Activated CD4-positive, alpha-beta T cell treated with anti-CD3 and anti-CD28 coated beads, Interleukin-2, amount 50 U/mL, for 24 hours (primary cell): ENCODE measurements at regions not wholly inside any gene's neighbourhood (a gene's known extent, or its start where the extent isn't known, plus 50 kb on each side); places are given as distances from the start of the nearest gene placed in this dataset.
"Not testable (repeated sequence)": the region's sequence is repeated elsewhere in the genome, so short reads cannot be mapped to it uniquely, and the experiment has no call there.

ENCODE experiments used
- DNase-seq, 2 donors: peaks; one replicate each; pipeline ENCODE4 v3.0.0-alpha.2; 2020; ENCODE audit warnings: low read depth in 1 of 2, low spot score in 1 of 2

GRCh38 chr2:193843675-193844074 is 1648.9 kb upstream of the TMEFF2 start:
- DNase-seq = no peak

- DNase-seq = no peak
Measured at GRCh38 chr2:193841384-193842150, 1646.8 kb upstream of the TMEFF2 start.

GRCh38 chr2:193837111-193837738 is 1642.5 kb upstream of the TMEFF2 start:
- no peak for DNase-seq

GRCh38 chr2:193836424-193837006 is 1641.8 kb upstream of the TMEFF2 start:
- DNase-seq = not testable (repeated sequence)

DNA sequence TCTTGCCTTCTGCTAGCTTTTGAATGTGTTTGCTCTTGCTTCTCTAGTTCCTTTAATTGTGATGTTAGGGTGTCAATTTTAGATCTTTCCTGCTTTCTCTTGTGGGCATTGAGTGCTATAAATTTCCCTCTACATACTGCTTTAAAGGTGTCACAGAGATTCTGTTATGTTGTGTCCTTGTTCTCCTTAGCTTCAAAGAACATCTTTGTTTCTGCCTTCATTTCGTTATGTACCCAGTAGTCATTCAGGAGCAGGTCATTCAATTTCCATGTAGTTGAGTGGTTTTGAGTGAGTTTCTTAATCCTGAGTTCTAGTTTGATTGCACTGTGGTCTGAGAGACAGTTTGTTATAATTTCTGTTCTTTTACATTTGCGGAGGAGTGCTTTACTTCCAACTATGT is 1639.2 kb upstream of the TMEFF2 start:
- not testable (repeated sequence) for DNase-seq

DNA sequence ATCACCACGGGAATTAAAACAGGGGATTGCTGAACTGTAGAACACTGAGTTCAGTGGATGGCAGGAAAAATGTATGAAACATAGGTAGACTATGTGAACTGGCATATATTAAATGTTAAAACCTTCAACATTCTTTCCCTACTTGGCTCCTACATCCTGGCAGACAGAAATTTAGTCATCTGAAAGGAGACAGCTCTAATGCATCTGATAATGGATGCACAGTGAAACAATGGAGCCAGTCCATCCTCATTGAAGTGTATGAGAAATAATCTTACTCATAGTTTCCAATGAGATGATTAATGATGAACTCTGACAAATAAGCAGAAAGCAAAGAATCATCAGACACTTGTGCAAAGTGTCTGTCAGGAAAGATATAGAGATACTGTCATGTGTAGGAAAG is 1629.7 kb upstream of the TMEFF2 start:
- DNase-seq = no peak

DNA sequence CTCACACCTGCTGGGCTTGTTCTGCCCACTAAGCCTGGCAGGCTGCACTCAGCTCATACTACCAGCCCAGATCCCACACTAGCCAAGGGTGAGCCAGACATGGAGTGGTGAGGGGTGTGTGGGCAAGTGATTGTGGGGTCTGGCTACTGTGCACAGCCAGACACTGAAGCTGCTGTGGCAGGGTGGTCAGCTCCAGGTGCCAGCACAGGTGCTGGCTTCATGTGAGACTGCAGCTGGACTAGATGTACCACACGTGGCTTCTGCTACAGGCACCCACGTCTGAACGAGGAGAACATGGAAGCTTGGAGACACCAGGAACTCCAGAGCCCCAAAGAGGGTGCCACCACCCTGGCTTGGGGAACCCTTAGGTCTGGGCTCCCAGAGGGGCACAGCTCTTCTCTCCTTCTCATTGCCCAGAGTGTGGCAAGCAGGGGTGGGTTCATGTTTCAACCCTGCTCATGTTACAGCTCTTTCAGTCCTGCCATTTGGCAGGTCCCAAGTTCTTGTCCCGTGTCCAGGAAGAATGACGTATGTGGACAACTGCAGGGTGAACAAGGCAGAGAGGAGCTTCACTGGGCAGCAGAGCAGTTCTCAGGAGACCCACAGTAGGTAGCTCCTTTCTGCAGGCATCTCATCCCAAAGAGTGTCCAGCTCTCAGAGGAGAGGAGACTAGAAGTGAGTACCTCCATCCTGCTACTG is 1624.2 kb upstream of the TMEFF2 start:
- no peak for DNase-seq

DNA sequence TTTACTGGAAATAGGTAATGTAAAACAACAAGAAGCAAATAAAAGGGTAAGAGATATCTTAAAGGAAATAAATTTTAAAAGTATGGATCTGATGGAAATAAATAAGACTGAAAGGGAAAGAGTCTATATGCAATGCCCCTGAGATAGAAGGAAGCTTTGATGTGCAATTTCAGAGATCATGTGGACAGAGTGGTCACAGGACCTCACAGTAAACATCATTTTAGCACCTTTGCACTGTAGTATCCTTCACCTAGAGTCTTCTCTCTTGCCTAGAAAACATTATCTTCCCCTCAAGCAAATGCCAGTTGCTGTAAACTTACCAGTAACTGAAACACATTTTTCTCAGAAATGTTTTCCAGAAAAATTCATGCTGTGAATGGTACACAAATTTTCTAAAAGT is 1621.3 kb upstream of the TMEFF2 start:
- no peak for DNase-seq

DNA sequence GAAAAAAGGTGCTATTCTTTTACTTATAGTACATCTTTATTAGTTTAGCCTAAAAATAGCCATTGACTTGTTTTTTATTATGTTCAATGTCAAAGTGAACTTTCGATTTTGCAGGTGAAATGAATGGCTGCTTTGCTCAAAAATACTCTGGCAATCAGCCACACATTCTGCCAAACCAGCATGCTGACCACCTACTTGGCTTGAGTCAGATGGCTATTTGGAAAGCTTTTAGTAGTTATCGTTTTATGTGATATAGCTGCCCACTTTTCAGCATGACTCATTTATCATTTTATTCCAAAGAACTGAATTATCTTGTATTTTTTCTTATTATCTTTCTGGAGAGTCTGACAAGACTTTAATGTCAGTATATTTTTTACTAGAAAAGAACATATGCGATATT is 1615.8 kb upstream of the TMEFF2 start:
- no peak for DNase-seq

GRCh38 chr2:193808877-193809276 is 1614.1 kb upstream of the TMEFF2 start:
- DNase-seq = no peak

- no peak for DNase-seq
Measured at GRCh38 chr2:193806088-193806774, 1611.5 kb upstream of the TMEFF2 start.

DNA sequence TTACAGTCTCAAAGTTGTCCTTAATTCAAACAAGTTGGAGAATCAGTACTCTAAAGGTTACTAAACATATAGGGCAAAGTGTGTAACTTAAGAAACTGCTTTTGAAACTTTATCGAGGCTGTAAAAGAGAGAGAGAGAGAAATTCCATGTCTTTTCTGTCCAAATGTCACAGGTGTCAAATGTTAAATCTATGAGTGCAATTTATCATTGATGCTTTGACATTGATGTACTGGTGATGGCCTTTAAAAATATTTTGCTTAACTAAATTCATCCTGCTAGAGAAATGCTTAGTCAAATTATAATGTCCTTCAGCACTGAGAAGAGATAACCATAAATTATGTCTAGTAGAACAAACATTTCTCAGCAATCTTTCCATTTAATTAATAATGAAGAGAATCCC is 1602.1 kb upstream of the TMEFF2 start:
- DNase-seq = no peak

DNA sequence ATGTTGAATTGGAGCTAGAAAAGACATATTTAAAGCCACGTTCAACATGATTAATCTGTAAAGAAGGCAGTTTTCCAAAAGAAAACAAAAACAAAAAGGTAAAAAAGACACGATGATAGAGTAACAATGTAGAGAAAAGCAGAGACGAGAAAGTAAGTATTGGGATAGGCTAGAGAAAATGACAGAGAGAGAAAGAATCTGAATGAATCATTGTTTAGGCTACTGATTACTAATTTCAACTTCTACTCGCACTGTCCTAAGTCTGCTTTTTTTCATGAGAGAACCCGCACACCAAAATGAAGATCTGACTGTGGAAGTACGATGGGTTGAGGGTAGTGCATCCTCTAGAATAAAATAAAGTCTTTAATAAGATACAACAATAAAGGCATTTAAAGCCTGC is 1599.2 kb upstream of the TMEFF2 start:
- DNase-seq = no peak

DNA sequence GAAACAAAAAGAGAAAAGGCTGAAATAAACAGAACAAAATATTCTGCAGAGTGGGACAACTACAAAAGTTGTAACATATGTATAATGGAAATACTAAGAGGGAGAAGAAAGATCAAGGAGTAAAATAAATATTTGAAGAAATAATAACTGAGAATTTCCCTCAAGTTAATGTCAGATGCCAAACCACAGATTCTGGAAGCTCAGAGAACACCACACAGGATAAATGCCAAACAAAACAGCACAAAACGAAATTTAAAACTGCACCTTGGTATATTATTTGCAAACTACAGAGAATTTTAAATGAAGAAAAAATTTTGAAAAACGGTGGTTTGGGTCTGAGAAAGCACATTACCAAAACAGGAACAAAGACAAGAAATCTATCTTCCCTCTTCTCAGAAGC is 1588.9 kb upstream of the TMEFF2 start:
- no peak for DNase-seq

- DNase-seq = no peak
Measured at GRCh38 chr2:193778293-193778692, 1583.6 kb upstream of the TMEFF2 start.

DNA sequence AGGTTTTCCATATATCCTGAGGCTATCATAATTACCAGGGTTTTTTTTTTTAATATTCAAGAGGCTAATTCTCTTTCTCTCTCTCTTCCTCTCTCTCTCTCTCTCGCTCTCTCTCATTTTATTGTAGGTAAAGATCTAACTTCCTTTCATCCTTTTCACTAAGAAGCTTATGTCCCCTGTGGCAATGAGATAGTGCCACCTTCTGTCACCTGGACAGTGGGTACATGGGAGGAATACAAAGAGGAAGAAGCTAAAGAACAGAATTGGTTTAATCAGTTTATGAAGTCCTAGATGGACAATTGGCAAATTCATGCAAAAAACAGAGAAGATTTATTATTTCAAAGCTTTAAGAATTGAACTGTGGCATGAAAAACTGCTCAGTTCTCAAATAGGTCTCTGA is 1582.3 kb upstream of the TMEFF2 start:
- no peak for DNase-seq

DNA sequence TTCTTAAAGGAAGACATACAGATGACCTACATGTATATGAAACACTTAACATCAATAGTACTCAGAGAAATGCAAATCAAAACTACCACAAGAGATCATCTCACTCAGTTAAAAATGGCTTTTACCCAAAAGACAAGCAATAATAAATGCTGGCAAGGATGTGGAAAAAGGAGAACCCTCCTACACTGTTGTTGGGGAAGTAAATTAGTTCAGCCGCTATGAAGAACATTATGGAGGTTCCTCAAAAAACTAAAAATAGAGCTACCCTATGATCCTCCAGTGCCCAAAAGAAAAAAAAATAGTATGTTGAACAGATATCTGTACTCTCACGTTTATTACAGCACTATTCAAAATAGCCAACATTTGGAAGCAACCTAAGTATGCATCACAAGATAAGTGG is 1579.4 kb upstream of the TMEFF2 start:
- DNase-seq = no peak

DNA sequence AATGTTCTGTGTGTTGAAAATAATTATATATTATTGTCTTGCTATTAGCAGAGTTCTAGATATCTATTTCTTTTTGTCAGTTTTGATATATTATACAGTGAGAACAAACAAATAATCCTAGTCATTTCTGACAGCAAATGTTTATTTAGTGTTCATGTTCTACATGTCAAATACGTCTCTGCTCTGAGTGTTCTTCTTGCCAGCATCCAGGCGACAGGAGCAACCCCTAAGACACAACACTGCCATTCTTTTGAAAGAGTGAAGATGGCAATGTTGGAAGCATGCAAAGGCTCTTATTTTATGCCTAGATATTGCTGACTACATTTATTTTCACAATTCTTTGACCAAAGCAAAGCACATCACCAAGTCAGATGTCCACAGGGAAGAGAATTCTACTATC is 1556.6 kb upstream of the TMEFF2 start:
- DNase-seq = no peak

DNA sequence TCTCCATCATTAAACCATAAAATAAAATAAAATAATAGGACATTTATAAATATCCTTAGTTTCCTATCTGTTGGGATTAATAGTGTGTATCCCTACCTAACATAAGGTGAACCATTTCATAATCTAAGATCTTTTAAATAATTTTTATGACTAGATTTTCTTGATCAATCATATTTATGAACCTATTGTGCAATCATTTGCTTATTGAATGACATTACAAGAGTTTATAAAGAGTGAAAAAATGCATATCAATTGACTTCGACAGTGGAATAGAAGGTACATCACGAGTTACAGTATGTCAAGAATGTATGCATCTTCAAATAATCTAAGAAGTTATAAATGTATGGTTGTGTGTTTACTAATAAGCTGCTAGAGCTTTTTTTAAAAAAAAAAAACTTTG is 1554.8 kb upstream of the TMEFF2 start:
- DNase-seq = no peak

DNA sequence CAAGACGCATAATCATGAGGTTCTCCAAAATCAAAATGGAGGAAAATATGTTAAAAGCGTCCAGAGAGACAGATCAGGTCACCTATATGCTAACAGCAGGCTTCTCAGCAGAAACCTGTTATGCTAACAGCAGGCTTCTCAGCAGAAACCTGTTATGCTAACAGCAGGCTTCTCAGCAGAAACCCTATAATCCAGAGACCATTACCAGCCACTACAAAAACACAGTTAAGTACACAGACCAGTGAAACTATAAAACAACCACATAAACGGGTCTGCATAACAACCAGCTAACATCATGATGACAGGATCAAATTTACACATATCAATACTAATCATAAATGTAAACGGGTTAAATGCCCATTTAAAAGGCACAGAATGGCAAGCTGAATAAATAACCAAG is 1548.4 kb upstream of the TMEFF2 start:
- DNase-seq = no peak

DNA sequence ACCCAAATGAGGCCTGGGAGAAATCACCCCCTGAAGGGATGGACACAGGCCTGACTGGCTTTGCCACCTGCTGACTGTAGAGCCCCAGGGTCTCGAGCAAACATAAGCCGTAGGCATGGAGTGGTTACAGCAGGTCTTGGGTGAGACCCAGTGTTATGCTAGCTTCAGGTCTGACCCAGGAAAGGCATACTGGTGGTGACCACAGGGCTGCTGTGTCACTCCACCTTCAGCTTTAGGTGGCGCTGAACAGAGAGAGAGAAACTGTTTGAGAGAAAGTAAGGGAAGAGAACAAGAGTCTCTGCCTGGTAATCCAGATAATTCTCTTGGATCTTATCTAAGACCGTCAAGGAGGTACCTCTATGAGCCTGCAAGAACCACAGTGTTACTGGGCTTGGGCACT is 1544.2 kb upstream of the TMEFF2 start:
- no peak for DNase-seq
